A549 (cell line): ENCODE measurements at regions not wholly inside any gene's neighbourhood (a gene's known extent, or its start where the extent isn't known, plus 50 kb on each side); places are given as distances from the start of the nearest gene placed in this dataset.
"Not testable (repeated sequence)": the region's sequence is repeated elsewhere in the genome, so short reads cannot be mapped to it uniquely, and the experiment has no call there.

Experiments used
- CTCF ChIP-seq: fragments of >200 bp; sonication (Bioruptor Twin); formaldehyde crosslinking; IDR thresholded peaks from 3 replicates; pipeline ENCODE4 v1.5.1; 2016
- JUN ChIP-seq, 2 experiments: fragments of >200 bp; sonication (Bioruptor Twin); formaldehyde crosslinking; IDR thresholded peaks; 2 replicates in 1 of 2; 3 replicates in 1 of 2; pipeline ENCODE4 v1.6.1; 2016 to 2017
- JUNB ChIP-seq: fragments of >200 bp; sonication (Bioruptor Twin); formaldehyde crosslinking; IDR thresholded peaks from 2 replicates; pipeline ENCODE4 v1.6.1; 2016
- NR3C1 ChIP-seq: fragments of >200 bp; sonication (Bioruptor Twin); formaldehyde crosslinking; IDR thresholded peaks from 3 replicates; pipeline ENCODE4 v1.6.1; 2017
- POLR2A ChIP-seq: IDR thresholded peaks from 2 replicates; pipeline ENCODE4 v1.6.1; 2012; ENCODE audit warnings: mild to moderate bottlenecking, low read length
- RARB ChIP-seq: fragments of 250-450 bp; sonication (Bioruptor Pico); IDR thresholded peaks from 2 replicates; pipeline ENCODE4 v1.8.0; 2021; ENCODE audit warnings: mild to moderate bottlenecking, moderate library complexity

- TF ChIP-seq POLR2A; RARB (CRISPR knock-in tag); JUNB; CTCF; NR3C1; JUN (IDR thresholded peaks at IDR 0.05): not testable (repeated sequence)
Observed at GRCh38 chr9:134550081-134550480, 91.5 kb upstream of the COL5A1 start.
